GM12874 (cell line): ENCODE measurements at regions not wholly inside any gene's neighbourhood (a gene's known extent, or its start where the extent isn't known, plus 50 kb on each side); places are given as distances from the start of the nearest gene placed in this dataset.

ENCODE experiments used
- TF ChIP-seq, protein P1 (sequence below): IDR thresholded peaks from 2 replicates; pipeline ENCODE4 v1.5.1; 2011; ENCODE audit warnings: low read depth, mild to moderate bottlenecking, control low read depth, low read length, moderate library complexity; ENCODE audit not compliant: insufficient read depth

DNA sequence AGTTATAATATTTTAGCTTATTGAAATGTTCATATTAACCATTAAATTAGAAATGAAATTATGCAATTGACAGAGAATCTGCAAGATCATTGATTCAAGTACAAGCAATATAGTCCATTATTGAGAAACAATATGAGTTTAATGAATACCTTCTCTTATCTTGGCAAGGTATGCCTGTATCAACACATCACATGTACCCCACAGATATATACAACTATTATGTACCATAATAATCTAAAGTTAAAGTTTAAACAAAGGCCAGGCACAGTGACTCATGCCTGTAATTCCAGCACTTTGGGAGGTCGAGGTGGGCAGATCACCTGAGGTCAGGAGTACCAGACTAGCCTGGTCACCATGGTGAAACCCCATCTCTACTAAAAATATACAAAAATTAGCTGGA is 514.7 kb downstream of the PCDH7 start:
- TF ChIP-seq, protein P1, sequence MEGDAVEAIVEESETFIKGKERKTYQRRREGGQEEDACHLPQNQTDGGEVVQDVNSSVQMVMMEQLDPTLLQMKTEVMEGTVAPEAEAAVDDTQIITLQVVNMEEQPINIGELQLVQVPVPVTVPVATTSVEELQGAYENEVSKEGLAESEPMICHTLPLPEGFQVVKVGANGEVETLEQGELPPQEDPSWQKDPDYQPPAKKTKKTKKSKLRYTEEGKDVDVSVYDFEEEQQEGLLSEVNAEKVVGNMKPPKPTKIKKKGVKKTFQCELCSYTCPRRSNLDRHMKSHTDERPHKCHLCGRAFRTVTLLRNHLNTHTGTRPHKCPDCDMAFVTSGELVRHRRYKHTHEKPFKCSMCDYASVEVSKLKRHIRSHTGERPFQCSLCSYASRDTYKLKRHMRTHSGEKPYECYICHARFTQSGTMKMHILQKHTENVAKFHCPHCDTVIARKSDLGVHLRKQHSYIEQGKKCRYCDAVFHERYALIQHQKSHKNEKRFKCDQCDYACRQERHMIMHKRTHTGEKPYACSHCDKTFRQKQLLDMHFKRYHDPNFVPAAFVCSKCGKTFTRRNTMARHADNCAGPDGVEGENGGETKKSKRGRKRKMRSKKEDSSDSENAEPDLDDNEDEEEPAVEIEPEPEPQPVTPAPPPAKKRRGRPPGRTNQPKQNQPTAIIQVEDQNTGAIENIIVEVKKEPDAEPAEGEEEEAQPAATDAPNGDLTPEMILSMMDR = no peak

DNA sequence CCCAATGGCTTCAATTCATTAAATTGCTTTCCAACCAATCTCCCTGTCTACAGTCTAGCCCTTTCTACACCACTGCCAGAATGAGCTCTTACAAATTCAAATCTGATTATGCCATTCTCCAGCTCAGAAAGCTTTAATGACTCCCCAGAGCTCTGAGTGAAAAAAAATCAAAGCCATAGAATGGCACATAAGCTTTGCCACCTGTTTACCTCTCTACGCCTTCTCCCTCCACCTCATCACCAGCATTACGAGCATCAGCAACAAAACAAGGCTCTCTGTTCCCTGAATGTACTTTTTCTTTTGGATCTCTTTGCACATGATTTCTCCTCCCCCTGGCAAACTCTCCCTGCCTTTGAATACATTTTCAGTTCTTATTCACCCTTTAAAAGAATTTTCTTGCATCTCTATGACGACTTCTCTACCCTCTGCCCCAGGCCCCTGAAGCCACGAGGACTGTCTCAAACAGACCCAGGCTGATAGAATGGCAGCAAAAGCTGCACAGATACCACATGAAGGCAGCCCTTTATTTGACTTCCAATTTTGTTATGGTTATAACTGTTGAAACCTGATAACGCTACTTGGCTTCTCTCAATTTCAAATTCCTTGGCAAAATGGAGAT is 516.0 kb downstream of the PCDH7 start:
- TF ChIP-seq, protein P1 = no peak

DNA sequence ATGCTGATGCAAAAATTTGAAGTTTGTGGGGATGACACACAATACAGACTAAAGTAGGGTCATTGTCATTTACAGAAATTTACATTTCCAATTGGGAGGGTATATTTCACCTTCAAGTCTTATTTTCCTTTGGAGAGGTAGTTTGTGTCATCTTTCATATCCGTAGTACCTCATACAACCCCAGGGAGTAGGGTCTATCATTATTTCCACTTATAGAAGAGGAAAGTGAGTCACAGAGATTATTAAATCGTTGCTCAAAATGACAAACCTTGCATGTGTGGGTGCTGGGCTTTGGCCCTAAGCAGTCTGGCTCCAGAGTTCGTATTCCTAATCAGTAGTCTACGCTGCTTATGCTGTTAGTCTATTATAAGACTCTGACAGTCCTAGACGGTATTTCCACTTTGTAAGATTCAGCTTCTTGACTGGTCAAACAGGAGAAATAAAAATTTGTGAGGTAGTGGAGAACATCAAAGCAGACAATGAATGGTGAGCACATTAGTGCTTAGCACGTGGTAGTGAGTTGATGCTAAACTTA is 516.5 kb downstream of the PCDH7 start:
- TF ChIP-seq, protein P1 = no peak

DNA sequence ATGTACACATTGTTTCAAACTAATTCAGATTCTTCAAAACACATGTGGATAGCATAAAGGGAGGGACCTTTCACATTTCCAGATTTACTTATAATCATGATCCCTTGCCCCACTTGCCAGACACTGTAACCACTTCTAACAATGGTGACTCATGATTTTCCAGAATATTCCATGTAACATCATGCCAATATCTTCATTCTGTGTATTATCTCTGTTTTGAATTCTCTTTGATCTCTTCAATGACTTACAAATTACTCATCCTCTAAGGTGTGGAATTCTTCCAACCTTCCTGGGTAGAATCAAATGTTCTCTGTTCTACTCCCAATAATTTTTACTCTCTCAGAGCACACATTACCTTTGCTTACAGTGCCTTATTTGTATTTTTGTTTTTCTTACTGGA is 517.1 kb downstream of the PCDH7 start:
- TF ChIP-seq, protein P1 = no peak

DNA sequence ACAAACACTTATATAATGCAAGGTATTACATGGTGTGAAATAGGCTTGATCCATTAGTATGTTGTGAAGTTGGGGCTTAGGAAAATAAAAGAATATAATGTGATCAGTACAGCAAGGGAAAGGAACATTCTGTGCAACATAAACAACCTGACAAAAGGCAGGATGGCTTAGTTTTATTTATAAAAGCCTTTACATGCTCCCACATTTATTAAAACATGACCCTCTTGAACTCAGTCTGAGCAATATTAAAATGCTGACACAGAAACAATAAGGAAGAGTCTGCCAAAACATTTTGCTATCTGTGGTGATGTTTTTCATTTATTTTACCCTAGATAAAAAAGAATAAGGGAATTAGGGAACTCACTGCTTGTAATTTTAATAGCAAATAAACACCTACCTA is 519.7 kb downstream of the PCDH7 start:
- TF ChIP-seq, protein P1 = no peak

DNA sequence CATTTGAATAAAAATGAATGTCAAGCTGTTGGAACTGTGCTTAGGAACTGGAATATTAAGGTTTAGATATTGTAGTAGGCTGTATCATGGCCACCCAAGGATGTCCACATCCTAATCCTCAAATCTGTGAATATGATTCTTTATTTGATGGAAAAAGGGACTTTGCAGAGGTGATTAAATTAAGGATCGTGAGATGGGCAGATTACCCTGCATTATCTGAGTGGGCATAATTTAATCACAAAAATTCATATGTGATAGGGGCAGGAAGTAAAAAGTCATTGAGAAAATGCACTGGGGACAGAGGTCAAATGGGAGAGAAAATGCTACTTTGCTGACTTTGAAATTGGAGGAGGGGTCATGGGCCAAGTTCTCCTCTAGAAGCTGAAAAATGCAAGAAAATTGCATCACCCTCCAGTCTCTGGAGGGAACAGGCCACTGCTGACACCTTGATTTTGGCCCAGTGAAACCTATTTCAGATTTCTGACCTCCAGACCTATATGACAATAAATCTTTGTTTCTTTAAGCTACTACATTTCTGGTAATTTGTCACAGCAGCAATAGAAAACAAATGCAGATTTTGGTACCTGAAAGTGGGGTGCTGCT is 521.4 kb downstream of the PCDH7 start:
- TF ChIP-seq, protein P1 = no peak

DNA sequence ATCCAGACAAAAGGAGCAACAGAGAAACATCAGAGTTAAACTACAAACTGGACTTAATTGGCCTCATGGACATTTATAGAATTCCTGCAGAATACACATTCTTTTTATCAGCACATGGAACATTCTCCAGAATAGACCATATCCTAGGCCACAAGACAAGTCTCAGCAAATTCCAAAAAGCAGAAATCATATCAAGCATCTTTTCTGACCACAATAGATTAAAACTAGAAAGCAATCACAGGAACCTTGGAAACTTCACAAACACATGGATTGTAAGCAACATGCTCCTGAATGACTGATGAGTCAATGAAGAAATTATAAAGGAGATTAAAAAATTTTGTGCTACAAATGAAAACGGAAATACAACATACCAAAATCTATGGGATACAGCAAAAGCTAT is 526.7 kb downstream of the PCDH7 start:
- TF ChIP-seq, protein P1 = no peak
